GM18519 (cell line): ENCODE measurements at regions not wholly inside any gene's neighbourhood (a gene's known extent, or its start where the extent isn't known, plus 50 kb on each side); places are given as distances from the start of the nearest gene placed in this dataset.
"Not testable (repeated sequence)": the region's sequence is repeated elsewhere in the genome, so short reads cannot be mapped to it uniquely, and the experiment has no call there.

Source experiments
- ATAC-seq: cut with Tn5 transposase; IDR thresholded peaks from one replicate; pipeline ENCODE4 v1.9.1; 2021; ENCODE audit warnings: mild to moderate bottlenecking, moderate library complexity; ENCODE audit not compliant: unreplicated experiment, low FRiP score

DNA sequence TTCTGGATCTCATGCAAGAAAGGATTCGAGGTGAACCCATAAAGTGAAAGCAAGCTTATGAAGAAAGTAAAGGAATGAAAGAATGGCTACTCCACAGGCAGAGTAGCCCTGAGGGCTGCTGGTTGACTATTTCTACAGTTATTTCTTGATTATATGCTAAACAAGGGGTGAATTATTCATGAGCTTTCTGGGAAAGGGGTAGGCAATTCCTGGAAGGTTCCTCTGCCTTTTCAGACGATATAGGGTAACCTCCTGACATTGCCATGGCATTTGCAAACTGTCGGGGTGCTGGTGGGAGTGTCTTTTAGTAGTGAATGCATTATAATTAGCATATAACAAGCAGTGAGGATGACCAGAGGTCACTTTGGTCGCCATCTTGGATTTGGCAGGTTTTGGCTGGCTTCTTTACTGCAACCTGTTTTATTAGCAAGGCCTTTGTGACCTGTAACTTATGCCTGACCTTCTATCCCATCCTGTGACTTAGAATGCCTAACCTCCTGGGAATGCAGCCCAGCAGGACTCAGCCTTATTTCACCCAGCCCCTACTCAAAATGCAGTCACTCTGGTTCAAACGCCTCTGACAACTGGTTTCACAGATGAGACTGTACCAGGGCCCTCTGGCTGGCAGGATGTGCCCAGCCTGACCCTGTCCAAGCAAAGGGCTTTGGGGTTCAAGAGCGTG is 157.7 kb upstream of the SFSWAP start:
- ATAC-seq = no peak

GRCh38 chr12:131555197-131555846 is 155.6 kb upstream of the SFSWAP start:
- ATAC-seq = no peak

GRCh38 chr12:131555866-131556265 is 155.0 kb upstream of the SFSWAP start:
- no peak for ATAC-seq

DNA sequence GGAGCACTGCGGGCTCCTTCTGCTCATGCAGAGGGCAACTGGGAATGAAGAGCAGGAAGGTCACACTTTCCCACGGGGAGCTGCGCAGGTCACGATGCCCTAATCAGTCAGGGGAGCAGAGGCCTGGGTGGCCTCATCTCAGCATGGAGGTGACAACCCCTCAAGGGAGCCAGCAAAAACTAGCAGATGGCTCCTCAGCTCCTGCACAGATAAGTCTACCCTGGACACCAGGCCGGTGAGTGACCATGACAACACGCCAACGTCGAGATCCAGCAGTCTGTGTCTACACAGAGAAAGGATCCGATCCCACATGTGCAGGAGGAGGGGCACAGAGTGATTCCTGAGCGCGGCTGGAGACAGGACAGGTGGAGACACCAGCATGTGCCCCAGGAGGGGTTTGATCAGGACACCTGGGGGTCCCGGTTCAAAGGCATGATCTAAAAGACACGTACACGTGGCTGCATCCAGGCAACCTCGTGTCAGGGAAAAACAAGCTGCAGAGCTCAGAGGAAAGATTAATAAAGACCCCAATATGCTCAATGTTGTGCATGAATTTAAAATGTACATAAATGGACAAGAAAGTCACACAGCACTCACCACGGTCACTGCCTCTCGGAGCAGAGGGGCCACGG is 153.7 kb upstream of the SFSWAP start:
- ATAC-seq = no peak

DNA sequence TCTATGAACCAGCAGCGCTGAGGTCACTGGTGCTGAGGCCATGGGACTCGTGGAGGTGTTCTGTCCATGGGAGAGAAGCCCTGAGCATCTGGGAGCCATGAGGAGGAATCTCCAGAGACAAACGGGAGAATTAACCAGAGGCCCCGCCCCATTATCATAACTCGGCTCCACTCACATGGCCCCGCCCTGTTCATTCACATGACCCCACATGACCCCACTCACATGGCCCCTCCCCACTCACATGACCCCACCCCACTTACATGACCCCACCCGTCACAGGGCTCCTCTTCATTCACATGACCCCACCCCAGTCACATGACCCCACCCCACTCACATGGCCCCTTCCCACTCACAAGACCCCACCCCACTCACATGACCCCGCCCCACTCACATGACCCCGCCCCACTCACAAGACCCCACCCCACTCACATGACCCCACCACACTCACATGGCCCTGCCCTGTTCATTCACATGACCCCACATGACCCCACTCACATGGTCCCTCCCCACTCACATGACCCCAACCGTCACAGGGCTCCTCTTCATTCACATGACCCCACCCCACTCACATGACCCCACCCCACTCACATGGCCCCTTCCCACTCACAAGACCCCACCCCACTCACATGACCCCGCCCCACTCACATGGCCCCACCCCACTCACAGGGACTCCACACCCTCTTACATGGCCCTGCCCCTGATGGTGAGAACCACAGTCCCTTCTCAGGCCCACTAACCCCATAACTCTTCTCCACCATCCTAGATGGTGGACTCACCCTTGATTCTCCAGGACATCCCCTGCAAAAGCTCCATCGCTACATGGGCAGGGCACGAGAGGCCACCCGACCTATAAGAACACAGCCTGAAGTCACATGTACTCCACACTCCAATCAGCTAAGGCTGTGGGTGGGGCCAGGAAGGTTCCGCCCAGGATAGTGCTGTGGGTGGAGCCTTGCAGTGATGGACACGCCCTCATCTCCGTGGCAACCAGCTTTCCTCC is 151.1 kb upstream of the SFSWAP start:
- ATAC-seq = no peak

- no peak for ATAC-seq
Measured at GRCh38 chr12:131561051-131561450, 149.8 kb upstream of the SFSWAP start.

DNA sequence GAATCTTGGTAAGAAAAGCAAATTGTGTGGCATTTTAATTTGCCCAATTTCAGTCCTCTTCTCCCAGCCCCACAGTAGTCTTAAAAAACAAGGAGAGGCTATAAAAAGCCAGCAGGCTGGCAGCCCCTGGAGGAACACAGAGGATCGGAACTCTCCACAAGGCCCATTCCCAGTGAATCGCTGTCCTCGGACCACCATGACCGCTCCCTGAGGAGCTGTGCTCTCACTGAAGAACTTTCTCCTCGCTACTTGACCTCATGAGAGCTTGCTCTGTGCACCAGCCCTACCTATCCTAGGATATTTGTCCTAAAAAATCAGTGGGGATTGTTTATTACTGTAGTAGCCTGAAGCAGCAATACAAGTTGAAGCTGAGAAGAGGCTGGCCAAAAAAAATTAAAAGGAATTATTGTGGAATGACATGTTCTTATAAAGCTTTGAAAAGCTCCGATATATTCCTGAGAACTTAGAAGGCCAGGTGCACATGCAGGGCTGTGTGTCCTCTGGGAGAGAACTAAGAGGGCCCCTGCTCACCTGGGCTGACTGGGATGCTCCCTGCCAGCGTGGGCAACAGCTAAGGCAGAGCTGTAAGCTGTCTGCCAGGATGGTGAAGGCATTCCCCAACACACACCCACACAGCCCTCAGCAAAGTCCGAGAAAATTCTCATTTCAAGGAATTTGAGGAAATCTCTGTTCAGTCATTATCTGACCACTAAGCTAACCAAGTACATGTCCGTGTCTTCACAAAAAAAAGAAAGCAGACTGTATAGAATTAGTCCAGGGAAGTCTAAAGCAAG is 148.8 kb upstream of the SFSWAP start:
- no peak for ATAC-seq

DNA sequence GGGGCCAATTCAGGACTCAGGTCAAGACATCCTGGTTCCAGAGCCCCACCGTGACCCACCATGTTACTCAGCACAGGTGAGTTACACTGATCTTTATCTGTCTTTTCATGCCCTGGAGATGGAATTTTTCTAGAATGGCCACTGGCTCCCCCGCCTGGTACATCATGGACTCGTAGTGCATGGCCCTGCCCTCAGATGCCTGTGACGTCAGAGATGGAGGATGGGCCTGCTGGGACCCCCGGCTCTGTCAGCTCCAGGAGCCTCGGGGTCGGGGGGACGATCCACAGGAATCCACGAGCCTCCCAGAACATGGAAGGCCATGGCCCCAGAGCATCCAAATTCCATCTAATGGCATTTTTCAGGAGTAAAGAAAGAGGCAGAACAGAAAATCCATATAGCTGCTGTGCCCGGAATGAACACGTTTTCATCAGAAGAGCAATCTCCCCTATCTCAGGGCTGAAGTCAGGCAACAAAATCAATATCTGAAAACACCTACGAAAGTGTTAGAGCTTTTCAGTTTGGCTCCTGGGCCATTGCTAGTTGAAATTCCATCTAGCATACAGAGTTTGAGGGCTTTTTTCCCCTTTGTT is 146.7 kb upstream of the SFSWAP start:
- not testable (repeated sequence) for ATAC-seq

DNA sequence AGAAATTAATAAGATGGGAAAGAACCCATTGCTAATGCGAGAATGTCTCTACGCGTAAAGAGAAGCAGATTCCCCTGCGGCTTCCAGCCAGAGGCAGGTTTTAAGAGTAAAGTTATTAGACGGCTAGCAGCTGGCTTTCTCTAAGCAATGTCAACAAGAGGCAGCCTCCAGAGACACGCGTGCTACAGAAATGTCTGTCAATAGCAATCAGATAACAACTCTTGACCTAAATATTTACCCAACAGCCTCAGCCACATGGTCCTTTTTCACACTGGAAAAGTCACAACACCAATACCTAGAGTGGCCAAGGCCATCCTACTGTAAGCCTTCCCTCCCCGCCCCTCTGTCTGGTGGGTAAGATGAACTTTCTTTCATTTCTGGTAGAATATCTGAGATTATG is 146.0 kb upstream of the SFSWAP start:
- no peak for ATAC-seq

DNA sequence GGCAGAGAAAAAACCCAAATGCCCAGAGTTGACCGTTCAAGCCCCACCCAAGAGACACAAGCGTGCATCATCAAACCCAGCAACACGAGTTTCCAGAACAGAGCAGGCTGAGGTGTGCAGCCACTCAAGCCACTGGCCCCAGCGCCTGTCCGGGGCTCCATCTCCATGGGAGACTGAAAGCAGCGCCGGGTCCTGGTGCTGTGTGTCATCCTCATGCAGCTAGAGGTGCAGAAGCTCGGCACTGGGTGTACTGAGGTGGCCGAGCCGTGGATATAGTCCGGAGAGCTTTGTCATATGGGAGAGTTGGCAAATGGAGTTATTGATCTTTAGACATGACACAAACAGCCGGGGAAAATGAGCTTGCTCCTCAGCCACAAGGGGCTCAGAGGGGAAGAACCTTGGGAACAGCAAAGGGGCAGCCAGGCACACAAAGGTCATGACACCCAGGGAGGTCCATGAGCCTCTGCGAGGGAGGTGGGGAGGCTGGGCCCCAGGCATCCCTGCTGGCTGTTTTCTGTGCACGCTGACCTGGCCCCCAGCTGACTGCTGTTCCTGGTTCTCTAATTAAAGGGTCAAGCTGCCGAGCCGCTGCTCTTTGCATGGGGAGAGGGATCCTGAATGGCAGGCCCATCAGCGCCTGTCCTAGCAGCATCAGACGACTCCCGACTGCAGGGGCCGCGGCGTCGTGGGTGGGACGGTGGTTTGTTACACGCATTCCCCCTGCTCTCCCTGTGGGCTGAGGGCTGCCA is 145.4 kb upstream of the SFSWAP start:
- ATAC-seq = no peak

DNA sequence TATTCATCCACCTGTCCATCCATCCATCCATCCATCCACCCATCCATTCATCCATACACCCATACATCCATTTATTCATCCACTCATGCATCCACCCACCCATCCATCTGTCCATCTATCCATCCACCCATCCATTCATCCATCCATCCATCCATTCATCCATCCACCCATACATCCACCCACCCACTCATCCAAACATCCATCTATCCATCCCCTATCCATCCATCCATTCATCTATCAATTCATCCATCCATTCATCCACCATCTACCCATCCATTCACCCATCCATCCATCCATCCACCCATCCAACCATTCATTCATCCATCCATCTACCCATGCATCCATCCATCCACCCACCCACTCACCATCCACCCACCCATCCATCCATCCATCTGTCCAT is 142.6 kb upstream of the SFSWAP start:
- ATAC-seq = no peak

DNA sequence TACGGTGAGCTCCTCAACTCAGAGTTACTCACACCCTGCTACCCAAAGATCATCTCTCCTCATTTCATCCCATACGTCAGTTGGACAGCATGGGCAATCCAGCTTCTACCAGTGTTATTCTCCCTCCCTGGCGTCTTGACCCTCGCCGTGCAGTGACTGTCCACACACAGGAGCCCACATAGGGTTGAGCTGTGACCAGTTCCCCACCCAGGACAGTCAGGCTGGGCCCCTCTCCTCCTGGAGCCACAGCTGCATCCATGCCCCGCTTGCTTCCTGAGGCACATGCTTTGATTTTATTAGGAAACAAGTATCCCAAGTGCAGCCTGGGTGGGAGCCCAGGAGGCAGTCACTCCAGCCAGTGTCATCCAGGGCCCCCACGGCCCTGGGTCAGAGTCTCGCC is 140.3 kb upstream of the SFSWAP start:
- ATAC-seq = no peak

- no peak for ATAC-seq
Measured at GRCh38 chr12:131571827-131572226, 139.1 kb upstream of the SFSWAP start.

DNA sequence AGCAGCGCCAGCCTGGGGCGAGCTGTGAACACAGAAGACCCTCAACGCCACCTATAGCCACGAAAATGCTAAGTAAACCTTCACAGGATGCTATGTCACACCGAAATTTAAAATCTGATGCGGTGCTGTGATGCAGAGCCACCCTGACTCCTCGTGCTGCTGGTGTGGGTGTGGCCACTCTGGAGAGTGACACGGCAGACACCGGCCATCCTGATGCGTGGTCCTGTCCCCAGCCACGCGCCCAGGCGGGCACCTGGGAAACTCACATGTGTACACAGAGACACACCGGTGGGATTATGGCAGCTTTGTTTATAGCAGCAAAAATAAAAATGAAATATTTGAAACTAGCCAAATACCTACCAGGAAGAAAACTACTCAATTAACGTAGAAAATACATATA is 138.3 kb upstream of the SFSWAP start:
- no peak for ATAC-seq

DNA sequence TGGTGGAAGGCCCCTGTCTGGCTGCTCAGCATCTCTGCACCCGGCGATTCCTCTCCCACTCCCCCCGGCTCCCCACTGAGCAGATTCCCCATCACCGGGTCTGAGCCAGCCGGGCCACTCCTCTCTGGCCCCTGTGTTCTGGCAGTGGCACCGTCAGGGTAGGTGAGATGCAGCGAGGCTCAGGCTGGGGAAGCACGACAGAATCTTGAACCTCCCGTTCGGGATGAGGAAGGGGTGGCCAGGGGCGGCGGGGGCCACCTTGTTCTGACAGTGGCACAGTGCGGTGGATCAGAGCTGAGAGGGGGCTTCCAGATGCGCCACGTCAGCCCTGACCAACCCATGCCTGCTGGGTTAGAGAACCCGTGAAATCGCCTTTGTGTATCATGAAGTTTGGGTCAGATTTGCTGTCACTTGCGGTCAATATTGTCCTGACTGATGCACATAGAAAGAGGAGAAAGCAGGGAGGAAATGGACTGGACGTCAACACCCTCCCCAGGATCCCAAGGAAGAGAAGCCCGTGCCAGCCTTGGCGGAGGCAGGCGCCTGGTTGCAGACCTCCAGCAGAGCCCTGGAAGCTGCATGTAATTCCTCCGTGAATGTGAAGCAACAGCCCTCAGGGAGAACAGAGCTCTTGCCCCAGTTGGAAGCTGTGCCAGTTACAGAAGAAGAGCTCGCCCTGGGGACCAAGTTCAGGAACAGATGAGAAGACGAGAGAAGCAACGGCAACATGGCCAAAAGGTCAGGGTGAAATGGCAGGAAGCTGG is 137.1 kb upstream of the SFSWAP start:
- ATAC-seq = no peak

DNA sequence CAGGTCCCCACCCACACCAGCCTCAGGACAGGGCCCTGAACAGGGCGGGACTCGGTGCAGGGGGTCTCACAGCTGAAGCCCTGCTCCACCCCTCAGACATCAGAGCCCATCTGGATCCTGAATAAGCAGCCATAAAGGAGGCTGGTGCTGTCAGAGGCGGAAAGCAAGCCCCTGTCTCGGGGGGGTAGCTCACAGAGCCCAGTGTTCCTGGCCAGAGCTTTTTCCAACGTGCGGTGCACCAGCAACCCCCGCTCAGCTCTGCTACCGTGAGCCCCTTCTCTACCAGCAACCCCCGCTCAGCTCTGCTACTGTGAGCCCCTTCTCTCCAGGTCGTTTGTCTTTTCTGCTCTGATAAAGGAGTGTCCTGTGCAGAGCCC is 136.5 kb upstream of the SFSWAP start:
- no peak for ATAC-seq

DNA sequence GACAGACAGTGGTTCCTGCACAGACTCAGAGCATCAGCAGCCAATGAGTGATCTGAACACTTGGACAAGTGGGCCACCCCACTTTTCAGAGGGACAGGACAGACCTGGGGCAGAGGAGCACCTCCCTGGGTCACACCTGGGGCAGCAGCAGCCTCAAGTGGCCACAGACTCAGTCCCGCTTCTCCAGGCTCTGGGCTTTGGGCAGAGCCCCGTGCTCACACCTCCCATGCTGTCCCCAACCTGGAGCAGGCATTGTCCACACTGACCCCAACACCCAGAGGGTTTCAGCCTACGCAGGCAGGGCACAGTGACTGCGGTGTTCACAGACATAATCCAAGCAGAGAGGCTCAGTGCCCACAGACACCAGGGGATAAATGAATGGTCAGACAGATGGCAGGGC is 135.5 kb upstream of the SFSWAP start:
- ATAC-seq = no peak

DNA sequence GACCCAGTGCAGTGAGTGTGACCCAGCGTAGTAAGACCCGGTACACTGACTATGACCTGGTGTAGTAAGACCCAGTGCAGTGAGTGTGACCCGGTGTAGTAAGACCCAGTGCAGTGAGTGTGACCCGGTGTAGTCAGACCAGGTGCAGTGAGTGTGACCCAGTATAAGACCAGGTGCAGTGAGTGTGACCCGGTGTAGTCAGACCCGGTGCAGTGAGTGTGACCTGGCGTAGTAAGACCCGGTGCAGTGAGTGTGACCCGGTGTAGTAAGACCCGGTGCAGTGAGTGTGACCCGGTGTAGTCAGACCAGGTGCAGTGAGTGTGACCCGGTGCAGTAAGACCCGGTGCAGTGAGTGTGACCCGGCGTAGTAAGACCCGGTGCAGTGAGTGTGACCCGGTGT is 134.2 kb upstream of the SFSWAP start:
- not testable (repeated sequence) for ATAC-seq
